Spleen (tissue), 7 donors: ENCODE measurements at regions not wholly inside any gene's neighbourhood (a gene's known extent, or its start where the extent isn't known, plus 50 kb on each side); places are given as distances from the start of the nearest gene placed in this dataset.

Source experiments
- POLR2A ChIP-seq, 3 donors: fragments of 450-650 bp; IDR thresholded peaks; one replicate each; pipeline ENCODE4 v1.5.1; 2017; ENCODE audit warnings: antibody characterized with exemption in 3 of 3, mild to moderate bottlenecking in 1 of 3
- POLR2AphosphoS5 ChIP-seq, 3 donors: sonication (generic); formaldehyde crosslinking; IDR thresholded peaks; one replicate each; pipeline ENCODE4 v1.5.1; 2017; ENCODE audit warnings: antibody characterized with exemption in 3 of 3
- TF ChIP-seq, protein P1 (sequence below), 11 experiments: fragments of 200-600 bp in 7 of 11; fragments of 450-650 bp in 4 of 11; sonication (generic) in 4 of 11; IDR thresholded peaks in 8 of 11; conservative IDR thresholded peaks in 3 of 11; 1 replicate in 7 of 11; 2 replicates in 4 of 11; pipeline versions ENCODE4 v1.4.0 to v1.8.0; 2016 to 2021; ENCODE audit warnings: antibody characterized with exemption in 11 of 11, inconsistent platforms in 4 of 11, mild to moderate bottlenecking in 1 of 11
- donor health status: DM: no; HTN: no; CAD: no; lungs with moderate emphysema.
- donor health status: DM: no; HTN: no; CAD: no.
- donor health status: DM: no; HTN: no; CAD: no.

DNA sequence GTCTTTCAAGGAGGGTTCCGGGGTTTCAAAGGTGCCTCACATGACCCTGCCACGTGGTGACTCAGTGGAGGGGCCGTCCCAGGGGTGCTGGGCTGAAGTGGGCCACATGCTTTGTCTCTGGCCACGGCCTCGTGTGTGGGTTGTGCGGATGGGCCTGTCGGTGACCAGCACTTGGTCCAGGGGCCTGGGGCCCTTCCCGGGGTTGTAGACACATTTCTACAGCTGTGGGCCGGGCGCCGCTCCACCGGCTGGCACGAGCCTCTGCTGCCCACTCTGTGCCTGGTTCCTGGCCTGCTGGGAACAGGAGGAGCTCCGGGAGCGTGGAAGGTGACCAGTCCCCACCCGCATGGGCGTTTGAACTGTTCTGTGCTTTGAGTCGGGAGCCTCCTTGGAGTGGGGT is 75.4 kb upstream of the TTC34 start:
- TF ChIP-seq, protein P1, sequence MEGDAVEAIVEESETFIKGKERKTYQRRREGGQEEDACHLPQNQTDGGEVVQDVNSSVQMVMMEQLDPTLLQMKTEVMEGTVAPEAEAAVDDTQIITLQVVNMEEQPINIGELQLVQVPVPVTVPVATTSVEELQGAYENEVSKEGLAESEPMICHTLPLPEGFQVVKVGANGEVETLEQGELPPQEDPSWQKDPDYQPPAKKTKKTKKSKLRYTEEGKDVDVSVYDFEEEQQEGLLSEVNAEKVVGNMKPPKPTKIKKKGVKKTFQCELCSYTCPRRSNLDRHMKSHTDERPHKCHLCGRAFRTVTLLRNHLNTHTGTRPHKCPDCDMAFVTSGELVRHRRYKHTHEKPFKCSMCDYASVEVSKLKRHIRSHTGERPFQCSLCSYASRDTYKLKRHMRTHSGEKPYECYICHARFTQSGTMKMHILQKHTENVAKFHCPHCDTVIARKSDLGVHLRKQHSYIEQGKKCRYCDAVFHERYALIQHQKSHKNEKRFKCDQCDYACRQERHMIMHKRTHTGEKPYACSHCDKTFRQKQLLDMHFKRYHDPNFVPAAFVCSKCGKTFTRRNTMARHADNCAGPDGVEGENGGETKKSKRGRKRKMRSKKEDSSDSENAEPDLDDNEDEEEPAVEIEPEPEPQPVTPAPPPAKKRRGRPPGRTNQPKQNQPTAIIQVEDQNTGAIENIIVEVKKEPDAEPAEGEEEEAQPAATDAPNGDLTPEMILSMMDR (IDR thresholded peaks at IDR 0.05 in 8 of 11, conservative IDR thresholded peaks at IDR 0.05 in 3 of 11), result no peak
- TF ChIP-seq POLR2AphosphoS5 (IDR thresholded peaks at IDR 0.05) (no peak), POLR2A (IDR thresholded peaks at IDR 0.05) (no peak)
